ENCODE measurements at regions not wholly inside any gene's neighbourhood (a gene's known extent, or its start where the extent isn't known, plus 50 kb on each side); places are given as distances from the start of the nearest gene placed in this dataset.
A peak's percentile ranks its signal among the peaks of the same experiment; 100 is the strongest.

DNA sequence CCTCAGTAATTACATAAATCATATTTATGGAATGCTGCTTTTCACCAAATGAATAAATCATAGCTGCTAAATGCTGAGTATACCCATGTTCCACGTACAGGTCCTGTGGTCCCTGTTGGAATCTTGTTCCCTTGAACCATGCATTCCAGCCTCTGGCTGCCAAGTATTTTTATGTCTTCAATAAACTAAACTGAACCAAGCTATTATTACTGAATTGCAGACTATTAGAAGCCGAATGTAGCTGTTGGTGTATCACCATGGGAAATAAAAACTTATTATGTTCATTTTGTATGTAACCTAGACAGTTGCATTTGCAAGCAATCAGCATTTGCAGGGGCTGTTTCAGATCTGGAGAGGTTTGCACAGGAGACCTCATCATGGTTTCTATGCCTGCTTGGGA lies 362.4 kb downstream of the ADCYAP1 start:
- no peaks in the 10 kb centered on the region for H3K4me1 Mint-ChIP-seq
- H3K36me3 Mint-ChIP-seq (ENCODE audit: low read depth): no peaks in the 10 kb centered on the region
- TF ChIP-seq, protein P1, sequence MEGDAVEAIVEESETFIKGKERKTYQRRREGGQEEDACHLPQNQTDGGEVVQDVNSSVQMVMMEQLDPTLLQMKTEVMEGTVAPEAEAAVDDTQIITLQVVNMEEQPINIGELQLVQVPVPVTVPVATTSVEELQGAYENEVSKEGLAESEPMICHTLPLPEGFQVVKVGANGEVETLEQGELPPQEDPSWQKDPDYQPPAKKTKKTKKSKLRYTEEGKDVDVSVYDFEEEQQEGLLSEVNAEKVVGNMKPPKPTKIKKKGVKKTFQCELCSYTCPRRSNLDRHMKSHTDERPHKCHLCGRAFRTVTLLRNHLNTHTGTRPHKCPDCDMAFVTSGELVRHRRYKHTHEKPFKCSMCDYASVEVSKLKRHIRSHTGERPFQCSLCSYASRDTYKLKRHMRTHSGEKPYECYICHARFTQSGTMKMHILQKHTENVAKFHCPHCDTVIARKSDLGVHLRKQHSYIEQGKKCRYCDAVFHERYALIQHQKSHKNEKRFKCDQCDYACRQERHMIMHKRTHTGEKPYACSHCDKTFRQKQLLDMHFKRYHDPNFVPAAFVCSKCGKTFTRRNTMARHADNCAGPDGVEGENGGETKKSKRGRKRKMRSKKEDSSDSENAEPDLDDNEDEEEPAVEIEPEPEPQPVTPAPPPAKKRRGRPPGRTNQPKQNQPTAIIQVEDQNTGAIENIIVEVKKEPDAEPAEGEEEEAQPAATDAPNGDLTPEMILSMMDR (IDR thresholded peaks at IDR 0.05; ENCODE audit: unreplicated experiment in 3 of 3): no peak
- no peaks in the 10 kb centered on the region for H3K27me3 Mint-ChIP-seq (ENCODE audit: low read depth)
- no peak overlapping the region for H3K4me3 Mint-ChIP-seq
- peaks cover 12% of the 10 kb centered on the region for H3K9me3 Mint-ChIP-seq
- H3K27ac Mint-ChIP-seq: no peak overlapping the region

DNA sequence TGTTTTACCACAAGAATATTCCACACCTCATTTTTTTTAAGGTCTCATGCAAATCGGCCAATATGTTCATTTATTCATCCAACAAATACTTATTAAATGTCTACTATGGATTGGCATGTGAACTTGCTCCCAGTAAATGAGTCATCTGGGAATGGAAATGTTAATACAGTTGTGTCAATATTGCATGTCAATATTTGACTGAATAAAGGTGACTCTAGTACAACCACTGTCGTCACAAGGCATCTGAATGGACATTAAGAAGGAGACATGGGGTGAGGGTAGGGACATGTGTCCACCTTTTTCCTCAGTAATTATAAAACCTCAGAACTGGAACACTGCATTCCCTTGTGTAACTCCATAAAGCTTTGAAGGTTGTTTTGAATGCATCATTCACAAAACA lies 365.4 kb downstream of the ADCYAP1 start:
- H3K9me3 Mint-ChIP-seq: no peaks in the 10 kb centered on the region
- H3K36me3 Mint-ChIP-seq (ENCODE audit: low read depth): no peaks in the 10 kb centered on the region
- TF ChIP-seq, protein P1 (IDR thresholded peaks at IDR 0.05; ENCODE audit: unreplicated experiment in 3 of 3): no peak
- no peak overlapping the region for H3K27ac Mint-ChIP-seq
- no peak overlapping the region for H3K4me3 Mint-ChIP-seq
- no peaks in the 10 kb centered on the region for H3K4me1 Mint-ChIP-seq
- no peaks in the 10 kb centered on the region for H3K27me3 Mint-ChIP-seq (ENCODE audit: low read depth)

DNA sequence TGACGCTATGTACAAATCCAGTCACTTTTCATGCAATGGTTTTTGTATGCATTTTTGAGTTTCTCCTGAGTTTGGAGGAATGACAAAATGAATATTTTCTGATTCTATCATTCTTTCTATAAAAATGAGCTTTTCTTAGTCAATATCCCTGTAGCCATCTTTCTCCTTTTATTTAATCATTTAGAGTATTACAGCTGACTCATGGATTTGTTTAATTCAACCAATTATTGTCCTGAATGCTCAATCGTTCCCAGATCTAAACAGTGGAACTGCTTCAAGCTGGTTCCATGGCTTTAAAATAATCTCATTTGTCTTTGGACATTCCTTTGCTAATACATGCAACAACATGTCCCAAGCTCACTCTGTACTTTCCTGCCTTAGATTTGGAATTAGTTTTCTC lies 368.8 kb downstream of the ADCYAP1 start:
- Mint-ChIP-seq H3K27me3 (ENCODE audit: low read depth) (no peaks in the 10 kb centered on the region), H3K9me3 (no peaks in the 10 kb centered on the region), H3K4me1 (no peaks in the 10 kb centered on the region), H3K27ac (no peak overlapping the region), H3K36me3 (ENCODE audit: low read depth) (no peaks in the 10 kb centered on the region), H3K4me3 (no peak overlapping the region)
- TF ChIP-seq, protein P1 (IDR thresholded peaks at IDR 0.05; ENCODE audit: unreplicated experiment in 3 of 3): no peak

DNA sequence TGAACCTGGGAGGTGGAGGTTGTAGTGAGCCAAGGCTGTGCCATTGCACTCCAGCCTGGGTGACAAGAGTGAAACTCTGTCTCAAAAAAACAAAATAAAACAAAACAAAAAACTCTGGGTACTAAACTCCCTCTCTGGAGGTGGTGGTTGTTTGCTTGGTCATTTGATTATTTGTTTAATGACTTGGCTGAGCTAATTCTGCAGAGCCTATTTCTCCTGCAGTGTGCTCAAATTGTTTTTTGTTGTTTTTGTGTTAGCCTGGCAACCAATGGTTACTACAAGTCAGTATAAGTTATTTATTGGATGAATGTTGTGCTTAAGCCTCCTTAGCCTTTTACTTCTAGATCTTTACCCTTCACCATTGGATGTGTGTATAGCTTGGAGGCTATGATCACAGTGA lies 387.5 kb downstream of the ADCYAP1 start:
- Mint-ChIP-seq H3K27me3 (ENCODE audit: low read depth) (no peaks in the 10 kb centered on the region), H3K4me1 (no peaks in the 10 kb centered on the region), H3K36me3 (ENCODE audit: low read depth) (no peaks in the 10 kb centered on the region), H3K4me3 (no peak overlapping the region), H3K9me3 (no peaks in the 10 kb centered on the region), H3K27ac (no peak overlapping the region)
- TF ChIP-seq, protein P1 (IDR thresholded peaks at IDR 0.05; ENCODE audit: unreplicated experiment in 3 of 3): no peak

DNA sequence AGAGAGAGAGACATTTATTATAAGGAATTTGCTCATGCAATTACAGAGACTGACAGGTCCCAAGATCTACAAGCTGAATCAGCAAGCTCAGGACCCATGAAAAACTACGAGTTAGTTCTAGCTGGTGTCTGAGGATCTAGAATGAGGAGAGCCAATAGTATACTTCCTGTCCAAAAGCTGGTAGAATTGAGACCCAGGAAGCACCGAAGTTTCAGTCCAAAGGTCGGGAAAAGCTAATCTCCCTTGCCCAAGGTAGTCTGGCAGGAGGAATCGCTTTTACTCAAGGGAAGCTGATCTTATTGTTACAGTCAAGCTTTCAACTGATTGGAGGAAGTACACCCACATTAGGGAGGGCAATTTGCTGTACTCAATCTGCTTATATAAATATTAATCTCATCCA lies 389.6 kb downstream of the ADCYAP1 start:
- Mint-ChIP-seq H3K9me3 (peaks cover 2% of the 10 kb centered on the region), H3K36me3 (ENCODE audit: low read depth) (no peaks in the 10 kb centered on the region), H3K27ac (peak overlapping the region in 2 of 3 experiments; percentile 13 to 68), H3K4me1 (no peaks in the 10 kb centered on the region), H3K27me3 (ENCODE audit: low read depth) (no peaks in the 10 kb centered on the region), H3K4me3 (no peak overlapping the region)
- TF ChIP-seq, protein P1 (IDR thresholded peaks at IDR 0.05; ENCODE audit: unreplicated experiment in 3 of 3): no peak

DNA sequence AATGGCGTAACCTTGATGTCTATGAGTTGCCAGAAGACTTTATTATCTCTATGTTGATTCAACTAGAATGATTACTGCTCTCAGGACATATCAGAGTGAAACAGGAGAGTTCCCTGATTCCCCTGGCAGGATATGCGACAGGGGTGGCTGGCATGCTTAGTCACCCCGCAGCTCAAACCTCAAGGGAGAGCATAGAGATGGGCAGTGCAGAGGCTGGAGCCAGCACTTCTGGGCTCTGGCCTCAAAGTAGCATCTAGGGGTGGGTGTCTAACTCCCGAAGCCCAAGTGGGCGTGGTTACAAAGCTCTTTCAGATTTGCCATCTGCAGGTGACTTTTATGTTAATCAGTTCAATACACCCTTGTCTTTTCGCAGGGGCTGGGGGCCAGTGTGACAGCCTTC lies 391.6 kb downstream of the ADCYAP1 start:
- Mint-ChIP-seq H3K27me3 (ENCODE audit: low read depth) (no peaks in the 10 kb centered on the region), H3K4me1 (no peaks in the 10 kb centered on the region), H3K36me3 (ENCODE audit: low read depth) (no peaks in the 10 kb centered on the region), H3K27ac (no peak overlapping the region), H3K4me3 (no peak overlapping the region), H3K9me3 (peaks cover 2% of the 10 kb centered on the region)
- TF ChIP-seq, protein P1 (IDR thresholded peaks at IDR 0.05; ENCODE audit: unreplicated experiment in 3 of 3): no peak

Measured in nephron (organoid).